K562 (cell line): ENCODE measurements at regions not wholly inside any gene's neighbourhood (a gene's known extent, or its start where the extent isn't known, plus 50 kb on each side); places are given as distances from the start of the nearest gene placed in this dataset.

Source experiments
- ATAC-seq: fragments of 200-7000 bp; cut with Tn5 transposase; 3 replicates; pipeline ENCODE4 v1.9.1; 2020; ENCODE audit warnings: moderate library complexity
- BruUV-seq: library from RNA; stranded (reverse); fragments of 400-500 nt; replicated peaks from 2 replicates; lab custom pipeline; 2021; lab: Mats Ljungman, UMichigan
- CTCF ChIA-PET: fragments of 300-600 bp; formaldehyde crosslinking; extraction: SDS; loops from one replicate; lab custom pipeline; 2021; ENCODE audit warnings: low intra/inter-chr PET ratio; lab: Yijun Ruan, JAX
- POLR2A ChIA-PET: fragments of 300-600, 350-650 bp; sonication (Branson Sonifier 250); formaldehyde crosslinking; extraction: SDS; loops from one replicate; lab custom pipeline; 2021; ENCODE audit warnings: antibody characterized with exemption, inconsistent platforms; lab: Yijun Ruan, JAX
- DNase-seq, 4 experiments: peaks; one replicate each; pipeline versions ENCODE4 v3.0.0 to v3.0.0-alpha.2; 2011 to 2018; ENCODE audit warnings: low spot score in 3 of 4, mixed read lengths in 3 of 4; ENCODE audit errors: extremely low read depth in 1 of 4
- FAIRE-seq: peaks from 2 replicates; lab custom pipeline; 2011; peaks lifted over from hg19 to GRCh38; lab: Jason Lieb, UNC
- H2AFZ ChIP-seq: 2 replicates; pipeline ENCODE4 v1.6.0; 2011; ENCODE audit warnings: low read depth, low read length, control low read depth, inconsistent platforms
- H3K27ac ChIP-seq: fragments of 200-600 bp; 3 replicates; pipeline ENCODE4 v1.8.0; 2011; ENCODE audit warnings: low read depth, mild to moderate bottlenecking, control low read depth, inconsistent platforms, low read length, moderate library complexity, mixed read lengths; ENCODE audit errors: extremely low read depth
- H3K27me3 ChIP-seq, 2 experiments: fragments of 300-600 bp in 1 of 2; 2 replicates in 1 of 2; 3 replicates in 1 of 2; pipeline versions ENCODE4 v1.6.0 to v1.8.0; 2011; ENCODE audit warnings: inconsistent platforms in 2 of 2, low read length in 2 of 2, mild to moderate bottlenecking in 1 of 2, mixed read lengths in 1 of 2, moderate library complexity in 1 of 2; ENCODE audit not compliant: control insufficient read depth in 2 of 2, insufficient read depth in 2 of 2
- H3K36me3 ChIP-seq: fragments of 300-600 bp; 3 replicates; pipeline ENCODE4 v1.8.0; 2011; ENCODE audit warnings: mild to moderate bottlenecking, low read length, inconsistent platforms; ENCODE audit not compliant: control insufficient read depth, insufficient read depth
- H3K4me1 ChIP-seq, 2 experiments: fragments of 200-600 bp in 1 of 2; replicated peaks in 1 of 2; 2 replicates in 1 of 2; 3 replicates in 1 of 2; pipeline versions ENCODE4 v1.5.1 to v1.8.0; 2011; ENCODE audit warnings: inconsistent platforms in 2 of 2, low read length in 2 of 2, mild to moderate bottlenecking in 1 of 2, mixed read lengths in 1 of 2, moderate library complexity in 1 of 2; ENCODE audit not compliant: control insufficient read depth in 2 of 2, insufficient read depth in 2 of 2
- H3K4me2 ChIP-seq: 2 replicates; pipeline ENCODE4 v1.6.1; 2011; ENCODE audit warnings: low read length, control low read depth, inconsistent platforms, mixed read lengths; ENCODE audit not compliant: insufficient read depth
- H3K4me3 ChIP-seq: fragments of 200-600 bp; sonication (generic), shearing (Covaris generic); 2 replicates; pipeline ENCODE4 v1.5.1; 2016; ENCODE audit warnings: control low read depth, inconsistent platforms
- H3K79me2 ChIP-seq: fragments of 200-600 bp; 3 replicates; pipeline ENCODE4 v1.8.0; 2011; ENCODE audit warnings: low read length, inconsistent platforms; ENCODE audit not compliant: control insufficient read depth, insufficient read depth
- H3K9ac ChIP-seq, 2 experiments: 2 replicates each; pipeline versions ENCODE4 v1.6.0 to v1.6.1; 2011; ENCODE audit warnings: low read depth in 2 of 2, low read length in 2 of 2, control low read depth in 1 of 2, inconsistent platforms in 1 of 2, mild to moderate bottlenecking in 1 of 2, mixed read lengths in 1 of 2; ENCODE audit not compliant: insufficient read depth in 1 of 2
- H3K9me1 ChIP-seq: one replicate; pipeline ENCODE4 v1.6.0; 2011; ENCODE audit warnings: inconsistent platforms, mild to moderate bottlenecking, low read length, moderate library complexity; ENCODE audit not compliant: control insufficient read depth, insufficient read depth
- H3K9me3 ChIP-seq: replicated peaks from 2 replicates; pipeline ENCODE4 v1.5.1; 2011; ENCODE audit warnings: low read depth, low read length, inconsistent platforms; ENCODE audit not compliant: control insufficient read depth, insufficient read depth
- H4K20me1 ChIP-seq: replicated peaks from 2 replicates; pipeline ENCODE4 v1.6.1; 2011; ENCODE audit warnings: low read length, inconsistent platforms, mixed read lengths; ENCODE audit not compliant: control insufficient read depth, insufficient read depth
- BDP1 ChIP-seq: IDR thresholded peaks from 3 replicates; pipeline ENCODE4 v1.6.1; 2011; ENCODE audit not compliant: insufficient read length, insufficient read depth
- CBFB ChIP-seq: sonication (generic); formaldehyde crosslinking; IDR thresholded peaks from 2 replicates; pipeline ENCODE4 v1.4.0; 2020; ENCODE audit warnings: mild to moderate bottlenecking, missing genetic modification reagents
- KDM5B ChIP-seq: fragments of 200-600 bp; sonication (generic); IDR thresholded peaks from 2 replicates; pipeline ENCODE4 v1.6.1; 2012; ENCODE audit warnings: low read depth, mild to moderate bottlenecking, moderate library complexity, low read length, control low read depth, inconsistent platforms; ENCODE audit not compliant: insufficient replicate concordance
- PRDM10 ChIP-seq: fragments of 450-650 bp; IDR thresholded peaks from 2 replicates; pipeline ENCODE4 v1.6.1; 2018; ENCODE audit not compliant: partially characterized antibody
- PYGO2 ChIP-seq: fragments of 450-650 bp; IDR thresholded peaks from 2 replicates; pipeline ENCODE4 v1.6.1; 2016; ENCODE audit warnings: mild to moderate bottlenecking, missing genetic modification characterization, moderate library complexity, missing compliant biosample characterization
- RFX7 ChIP-seq: fragments of 250-450 bp; sonication (Bioruptor Pico); IDR thresholded peaks from 2 replicates; pipeline ENCODE4 v1.5.1; 2021; ENCODE audit warnings: mild to moderate bottlenecking
- SFPQ ChIP-seq: fragments of 200-400 bp; formaldehyde crosslinking; IDR thresholded peaks from 2 replicates; pipeline ENCODE4 v1.6.1; 2017; ENCODE audit warnings: mild to moderate bottlenecking, low read depth, low read length, moderate library complexity
- TEAD1 ChIP-seq, 2 experiments: fragments of 450-650 bp in 1 of 2; sonication (generic) in 1 of 2; formaldehyde crosslinking; IDR thresholded peaks; 2 replicates each; pipeline versions ENCODE4 v1.4.0 to v1.8.0; 2020 to 2022; ENCODE audit warnings: mild to moderate bottlenecking in 2 of 2, missing genetic modification reagents in 1 of 2
- ZNF121 ChIP-seq: sonication (generic); formaldehyde crosslinking; conservative IDR thresholded peaks from 2 replicates; pipeline ENCODE4 v1.8.0; 2022; ENCODE audit warnings: missing genetic modification reagents
- ZNF445 ChIP-seq: fragments of 250-450 bp; sonication (Bioruptor Pico); IDR thresholded peaks from 2 replicates; pipeline ENCODE4 v1.4.0; 2020; ENCODE audit warnings: low read depth, mild to moderate bottlenecking, moderate library complexity
- in situ Hi-C: fragments of 300-500 bp; cut with MboI; formaldehyde crosslinking; loops from 4 replicates; pipeline ENCODE4 v1.15.0; 2018; ENCODE audit warnings: inconsistent platforms, mixed read lengths
- intact Hi-C: fragments of 100-400 bp; cut with micrococcal nuclease; formaldehyde crosslinking; loops from 2 replicates; pipeline ENCODE4 v1.14.2; 2022
- TF ChIP-seq, protein P1 (sequence below): fragments of 200-800 bp; sonication (Bioruptor generic); IDR thresholded peaks from 2 replicates; pipeline ENCODE4 v1.6.1; 2016; ENCODE audit warnings: missing genetic modification characterization, missing compliant biosample characterization

- no peaks in the 10 kb centered on the region for H3K9me3 ChIP-seq
- DNase-seq (no peak), ATAC-seq (no peak), FAIRE-seq (no peak)
- H3K9me1 ChIP-seq: no peaks in the 10 kb centered on the region
- H2AFZ ChIP-seq: no peak overlapping the region
- no peak overlapping the region for H3K4me3 ChIP-seq
- in situ Hi-C loops (no loop called here), intact Hi-C loops (no loop called here)
- ChIA-PET POLR2A (interaction anchor here (0.7 kb wide), 1 partner anchor 55 kb away, joined by 4 read pairs; no protein-coding TSS in a partner anchor), CTCF (no interaction called here)
- H3K9ac ChIP-seq: no peak overlapping the region
- no peaks in the 10 kb centered on the region for H3K4me1 ChIP-seq
- H3K36me3 ChIP-seq: no peaks in the 10 kb centered on the region
- BruUV-seq: no TSS peak
- H3K4me2 ChIP-seq: no peak overlapping the region
- H4K20me1 ChIP-seq: no peaks in the 10 kb centered on the region
- H3K27me3 ChIP-seq: no peaks in the 10 kb centered on the region
- H3K79me2 ChIP-seq: no peaks in the 10 kb centered on the region
- no peak overlapping the region for H3K27ac ChIP-seq
- no peak for TF ChIP-seq SFPQ
- no peak for TF ChIP-seq KDM5B
- no peak for TF ChIP-seq ZNF445
- TF ChIP-seq BDP1: no peak
- TF ChIP-seq TEAD1 (CRISPR knock-in tag; IDR thresholded peaks at IDR 0.05): no peak
- no peak for TF ChIP-seq PRDM10
- TF ChIP-seq RFX7: no peak
- TF ChIP-seq CBFB (CRISPR knock-in tag): no peak
- TF ChIP-seq PYGO2 (tag): no peak
- TF ChIP-seq, protein P1, sequence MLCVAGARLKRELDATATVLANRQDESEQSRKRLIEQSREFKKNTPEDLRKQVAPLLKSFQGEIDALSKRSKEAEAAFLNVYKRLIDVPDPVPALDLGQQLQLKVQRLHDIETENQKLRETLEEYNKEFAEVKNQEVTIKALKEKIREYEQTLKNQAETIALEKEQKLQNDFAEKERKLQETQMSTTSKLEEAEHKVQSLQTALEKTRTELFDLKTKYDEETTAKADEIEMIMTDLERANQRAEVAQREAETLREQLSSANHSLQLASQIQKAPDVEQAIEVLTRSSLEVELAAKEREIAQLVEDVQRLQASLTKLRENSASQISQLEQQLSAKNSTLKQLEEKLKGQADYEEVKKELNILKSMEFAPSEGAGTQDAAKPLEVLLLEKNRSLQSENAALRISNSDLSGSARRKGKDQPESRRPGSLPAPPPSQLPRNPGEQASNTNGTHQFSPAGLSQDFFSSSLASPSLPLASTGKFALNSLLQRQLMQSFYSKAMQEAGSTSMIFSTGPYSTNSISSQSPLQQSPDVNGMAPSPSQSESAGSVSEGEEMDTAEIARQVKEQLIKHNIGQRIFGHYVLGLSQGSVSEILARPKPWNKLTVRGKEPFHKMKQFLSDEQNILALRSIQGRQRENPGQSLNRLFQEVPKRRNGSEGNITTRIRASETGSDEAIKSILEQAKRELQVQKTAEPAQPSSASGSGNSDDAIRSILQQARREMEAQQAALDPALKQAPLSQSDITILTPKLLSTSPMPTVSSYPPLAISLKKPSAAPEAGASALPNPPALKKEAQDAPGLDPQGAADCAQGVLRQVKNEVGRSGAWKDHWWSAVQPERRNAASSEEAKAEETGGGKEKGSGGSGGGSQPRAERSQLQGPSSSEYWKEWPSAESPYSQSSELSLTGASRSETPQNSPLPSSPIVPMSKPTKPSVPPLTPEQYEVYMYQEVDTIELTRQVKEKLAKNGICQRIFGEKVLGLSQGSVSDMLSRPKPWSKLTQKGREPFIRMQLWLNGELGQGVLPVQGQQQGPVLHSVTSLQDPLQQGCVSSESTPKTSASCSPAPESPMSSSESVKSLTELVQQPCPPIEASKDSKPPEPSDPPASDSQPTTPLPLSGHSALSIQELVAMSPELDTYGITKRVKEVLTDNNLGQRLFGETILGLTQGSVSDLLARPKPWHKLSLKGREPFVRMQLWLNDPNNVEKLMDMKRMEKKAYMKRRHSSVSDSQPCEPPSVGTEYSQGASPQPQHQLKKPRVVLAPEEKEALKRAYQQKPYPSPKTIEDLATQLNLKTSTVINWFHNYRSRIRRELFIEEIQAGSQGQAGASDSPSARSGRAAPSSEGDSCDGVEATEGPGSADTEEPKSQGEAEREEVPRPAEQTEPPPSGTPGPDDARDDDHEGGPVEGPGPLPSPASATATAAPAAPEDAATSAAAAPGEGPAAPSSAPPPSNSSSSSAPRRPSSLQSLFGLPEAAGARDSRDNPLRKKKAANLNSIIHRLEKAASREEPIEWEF (CRISPR knock-in tag): no peak
- no peak for TF ChIP-seq ZNF121
These were observed 196.9 kb upstream of the CDH11 start for GRCh38 chr16:65318590-65319257.
